ENCODE measurements at regions not wholly inside any gene's neighbourhood (a gene's known extent, or its start where the extent isn't known, plus 50 kb on each side); places are given as distances from the start of the nearest gene placed in this dataset.
"Not testable (repeated sequence)": the region's sequence is repeated elsewhere in the genome, so short reads cannot be mapped to it uniquely, and the experiment has no call there.

DNA sequence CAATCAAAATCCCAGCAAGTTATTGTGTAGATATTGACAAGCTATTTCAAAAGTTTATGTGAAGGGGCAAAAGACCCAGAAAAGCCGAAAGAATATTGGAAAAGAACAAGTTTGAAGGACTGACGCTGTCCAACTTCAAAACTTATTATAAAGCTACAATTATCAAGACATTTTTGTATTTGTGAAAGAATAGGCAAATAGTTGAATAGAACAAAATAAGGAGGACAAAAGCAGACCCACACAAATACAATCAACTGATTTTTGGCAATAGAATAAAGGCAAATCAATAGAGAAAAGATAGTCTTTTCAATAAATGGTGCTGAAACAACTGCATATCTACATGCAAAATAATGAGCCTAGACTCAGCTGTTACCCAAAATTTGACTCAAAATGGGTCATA lies 807.7 kb upstream of the CDH6 start:
- H3K36me3 ChIP-seq = no peaks in the 10 kb centered on the region
- no peaks in the 10 kb centered on the region for H3K9me3 ChIP-seq
- no peak overlapping the region for H3K27ac ChIP-seq
- no peaks in the 10 kb centered on the region for H3K27me3 ChIP-seq
- H3K4me3 ChIP-seq = no peak overlapping the region
- DNase-seq = no peak
- no peaks in the 10 kb centered on the region for H3K4me1 ChIP-seq
- no peak for TF ChIP-seq POLR2A (IDR thresholded peaks at IDR 0.05)
- TF ChIP-seq, protein P1, sequence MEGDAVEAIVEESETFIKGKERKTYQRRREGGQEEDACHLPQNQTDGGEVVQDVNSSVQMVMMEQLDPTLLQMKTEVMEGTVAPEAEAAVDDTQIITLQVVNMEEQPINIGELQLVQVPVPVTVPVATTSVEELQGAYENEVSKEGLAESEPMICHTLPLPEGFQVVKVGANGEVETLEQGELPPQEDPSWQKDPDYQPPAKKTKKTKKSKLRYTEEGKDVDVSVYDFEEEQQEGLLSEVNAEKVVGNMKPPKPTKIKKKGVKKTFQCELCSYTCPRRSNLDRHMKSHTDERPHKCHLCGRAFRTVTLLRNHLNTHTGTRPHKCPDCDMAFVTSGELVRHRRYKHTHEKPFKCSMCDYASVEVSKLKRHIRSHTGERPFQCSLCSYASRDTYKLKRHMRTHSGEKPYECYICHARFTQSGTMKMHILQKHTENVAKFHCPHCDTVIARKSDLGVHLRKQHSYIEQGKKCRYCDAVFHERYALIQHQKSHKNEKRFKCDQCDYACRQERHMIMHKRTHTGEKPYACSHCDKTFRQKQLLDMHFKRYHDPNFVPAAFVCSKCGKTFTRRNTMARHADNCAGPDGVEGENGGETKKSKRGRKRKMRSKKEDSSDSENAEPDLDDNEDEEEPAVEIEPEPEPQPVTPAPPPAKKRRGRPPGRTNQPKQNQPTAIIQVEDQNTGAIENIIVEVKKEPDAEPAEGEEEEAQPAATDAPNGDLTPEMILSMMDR (IDR thresholded peaks at IDR 0.05) = no peak

DNA sequence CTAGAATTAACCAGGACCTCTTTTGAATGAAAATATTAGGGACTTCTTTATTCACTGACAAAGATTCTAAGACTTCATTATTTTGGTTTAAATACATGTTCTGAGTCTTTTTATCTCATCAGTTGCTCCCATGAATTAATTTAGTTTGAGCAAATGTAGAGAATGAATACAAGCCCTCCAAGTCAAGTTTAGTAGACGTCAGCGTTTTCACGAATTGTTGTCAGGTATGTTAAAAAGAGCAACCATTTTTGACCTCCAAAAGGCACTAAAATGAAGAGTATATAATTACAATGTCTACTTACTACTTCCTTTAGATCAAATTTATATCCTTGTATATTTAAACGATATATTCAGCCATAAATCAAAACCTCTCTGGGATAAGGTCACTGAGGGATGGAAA lies 809.3 kb upstream of the CDH6 start:
- no peak overlapping the region for H3K27ac ChIP-seq
- no peaks in the 10 kb centered on the region for H3K9me3 ChIP-seq
- DNase-seq = no peak
- H3K36me3 ChIP-seq = no peaks in the 10 kb centered on the region
- TF ChIP-seq, protein P1 (IDR thresholded peaks at IDR 0.05) = no peak
- no peak for TF ChIP-seq POLR2A (IDR thresholded peaks at IDR 0.05)
- H3K4me3 ChIP-seq = no peak overlapping the region
- no peaks in the 10 kb centered on the region for H3K4me1 ChIP-seq
- H3K27me3 ChIP-seq = no peaks in the 10 kb centered on the region

DNA sequence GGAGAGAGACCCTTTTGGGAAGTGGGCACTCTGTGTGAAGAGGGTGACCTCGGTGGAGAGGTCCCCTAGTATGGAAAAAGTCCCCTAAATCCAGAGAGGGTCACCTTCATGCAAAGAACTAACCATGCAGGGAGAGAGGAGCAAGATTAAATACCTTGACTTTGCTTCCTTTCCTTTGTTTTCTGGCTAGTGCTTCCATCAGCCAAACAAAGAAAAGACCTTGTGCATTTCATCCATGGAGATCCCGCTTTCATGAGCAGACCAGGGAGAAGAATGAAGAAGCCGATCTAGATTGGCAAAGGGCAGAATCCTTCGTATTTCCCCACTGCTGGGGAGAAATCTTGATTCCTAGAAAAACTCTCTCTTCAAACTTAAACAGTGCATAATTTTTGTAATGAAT lies 813.3 kb upstream of the CDH6 start:
- H3K27me3 ChIP-seq = no peaks in the 10 kb centered on the region
- H3K36me3 ChIP-seq = no peaks in the 10 kb centered on the region
- no peaks in the 10 kb centered on the region for H3K9me3 ChIP-seq
- TF ChIP-seq, protein P1 (IDR thresholded peaks at IDR 0.05) = no peak
- no peak for TF ChIP-seq POLR2A (IDR thresholded peaks at IDR 0.05)
- H3K27ac ChIP-seq = no peak overlapping the region
- H3K4me3 ChIP-seq = no peak overlapping the region
- no peaks in the 10 kb centered on the region for H3K4me1 ChIP-seq
- no peak for DNase-seq

DNA sequence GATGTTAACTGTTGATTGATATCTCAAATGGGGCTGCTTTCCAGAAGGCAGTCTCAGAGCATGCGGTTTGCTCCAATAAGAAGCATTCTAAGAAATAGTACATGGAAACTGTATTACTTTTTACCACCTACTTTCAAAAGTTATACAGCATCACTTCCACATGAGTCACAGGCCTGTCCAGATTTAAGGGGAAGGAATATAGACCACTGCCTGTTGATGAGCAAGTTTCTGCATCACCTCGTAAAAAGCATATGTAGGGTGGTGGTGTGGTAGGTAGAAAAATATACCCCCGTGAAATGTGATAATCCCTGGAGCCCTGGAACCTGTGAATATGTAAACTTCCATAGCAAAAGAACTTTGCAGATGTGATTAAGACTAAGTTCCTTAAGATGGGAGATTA lies 816.6 kb upstream of the CDH6 start:
- TF ChIP-seq, protein P1 (IDR thresholded peaks at IDR 0.05) = no peak
- TF ChIP-seq POLR2A (IDR thresholded peaks at IDR 0.05) = no peak
- H3K9me3 ChIP-seq = no peaks in the 10 kb centered on the region
- H3K4me3 ChIP-seq = no peak overlapping the region
- H3K27ac ChIP-seq = no peak overlapping the region
- H3K36me3 ChIP-seq = no peaks in the 10 kb centered on the region
- DNase-seq = no peak
- H3K27me3 ChIP-seq = no peaks in the 10 kb centered on the region
- no peaks in the 10 kb centered on the region for H3K4me1 ChIP-seq

DNA sequence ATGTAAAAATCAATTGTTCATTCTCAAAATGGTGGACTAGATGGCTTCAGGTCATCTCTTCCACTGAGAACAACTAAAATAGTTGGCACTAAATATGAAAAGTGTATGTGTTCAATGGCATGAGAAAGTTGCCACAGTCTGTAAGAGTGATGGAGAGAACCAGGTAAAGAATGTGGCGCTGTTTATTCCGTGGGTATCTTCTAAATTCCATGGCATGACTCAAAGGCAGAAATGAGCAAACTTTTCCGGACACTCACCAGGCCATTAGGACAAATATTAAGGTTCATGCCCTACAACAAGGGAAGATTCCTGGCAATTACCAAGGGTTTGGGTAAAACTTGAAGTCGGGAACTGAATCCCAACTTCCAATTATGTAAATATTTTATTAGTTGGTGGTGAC lies 825.4 kb upstream of the CDH6 start:
- Histone ChIP-seq H3K36me3 (no peaks in the 10 kb centered on the region), H3K27ac (no peak overlapping the region), H3K27me3 (no peaks in the 10 kb centered on the region), H3K4me1 (no peaks in the 10 kb centered on the region), H3K4me3 (no peak overlapping the region), H3K9me3 (no peaks in the 10 kb centered on the region)
- TF ChIP-seq POLR2A (IDR thresholded peaks at IDR 0.05) = no peak
- no peak for DNase-seq

DNA sequence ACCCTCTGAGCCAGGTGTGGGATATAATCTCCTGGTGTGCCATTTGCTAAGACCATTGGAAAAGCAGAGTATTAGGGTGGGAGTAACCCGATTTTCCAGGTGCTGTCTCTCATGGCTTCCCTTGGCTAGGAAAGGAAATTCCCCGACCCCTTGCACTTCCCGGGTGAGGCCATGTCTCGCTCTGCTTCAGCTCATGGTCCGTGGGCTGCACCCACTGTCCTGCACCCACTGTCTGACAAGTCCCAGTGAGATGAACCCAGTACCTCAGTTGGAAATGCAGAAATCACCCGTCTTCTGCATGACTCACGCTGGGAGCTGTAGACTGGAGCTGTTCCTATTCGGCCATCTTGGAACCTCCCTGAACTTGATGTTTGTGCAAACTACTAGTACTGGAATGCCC lies 828.5 kb upstream of the CDH6 start:
- not testable (repeated sequence) for H3K4me1 ChIP-seq, H3K36me3 ChIP-seq, H3K27ac ChIP-seq, H3K27me3 ChIP-seq, H3K9me3 ChIP-seq, DNase-seq, H3K4me3 ChIP-seq

DNA sequence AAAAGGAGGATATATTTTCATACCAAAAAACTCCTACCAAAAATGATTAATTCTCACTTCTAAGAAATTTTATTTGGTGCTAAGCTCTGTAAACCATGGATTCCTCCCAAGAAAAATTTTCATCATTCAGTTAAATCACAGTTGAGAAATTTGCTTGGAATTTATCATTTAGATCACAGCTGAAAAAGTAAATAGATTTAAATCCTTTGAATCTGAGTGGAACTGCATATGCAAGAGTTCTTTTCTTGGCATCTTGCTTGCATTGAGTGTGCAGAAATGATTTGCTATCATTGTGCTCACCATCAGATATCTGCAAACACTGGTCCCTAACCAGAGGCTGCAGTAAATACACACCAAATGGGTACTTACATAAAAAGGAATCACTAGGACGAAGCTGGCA lies 836.1 kb upstream of the CDH6 start:
- no peak overlapping the region for H3K27ac ChIP-seq
- H3K36me3 ChIP-seq = no peaks in the 10 kb centered on the region
- no peak overlapping the region for H3K4me3 ChIP-seq
- no peaks in the 10 kb centered on the region for H3K9me3 ChIP-seq
- no peak for DNase-seq
- H3K27me3 ChIP-seq = no peaks in the 10 kb centered on the region
- no peak for TF ChIP-seq POLR2A (IDR thresholded peaks at IDR 0.05)
- TF ChIP-seq, protein P1 (IDR thresholded peaks at IDR 0.05) = no peak
- H3K4me1 ChIP-seq = no peaks in the 10 kb centered on the region

Data from Peyer's patch (tissue), 4 donors.